Ascending aorta (tissue), 2 donors: ENCODE measurements at regions not wholly inside any gene's neighbourhood (a gene's known extent, or its start where the extent isn't known, plus 50 kb on each side); places are given as distances from the start of the nearest gene placed in this dataset.

Source experiments
- DNase-seq, 2 donors: peaks; one replicate each; pipeline ENCODE4 v3.0.0-alpha.2; 2019; ENCODE audit warnings: low spot score in 2 of 2
- H3K27ac ChIP-seq, 2 donors: fragments of 200-600 bp; sonication (generic); one replicate each; pipeline ENCODE4 v1.5.1; 2016 to 2017; ENCODE audit warnings: mild to moderate bottlenecking in 1 of 2
- H3K27me3 ChIP-seq: fragments of 200-600 bp; sonication (generic); one replicate; pipeline ENCODE4 v1.5.1; 2017
- H3K36me3 ChIP-seq, 2 donors: fragments of 200-600 bp; sonication (generic); one replicate each; pipeline ENCODE4 v1.5.1; 2016
- H3K4me1 ChIP-seq, 2 donors: fragments of 200-600 bp; sonication (generic); one replicate each; pipeline ENCODE4 v1.5.1; 2016 to 2017; ENCODE audit warnings: mild to moderate bottlenecking in 1 of 2
- H3K4me3 ChIP-seq, 2 donors: fragments of 200-600 bp; sonication (generic); one replicate each; pipeline ENCODE4 v1.5.1; 2016 to 2017; ENCODE audit warnings: mild to moderate bottlenecking in 1 of 2
- H3K9me3 ChIP-seq, 2 donors: fragments of 200-600 bp; sonication (generic); one replicate each; pipeline ENCODE4 v1.5.1; 2016
- intact Hi-C: fragments of 100-400 bp; cut with DNase I; formaldehyde crosslinking; loops from one replicate; pipeline ENCODE4 v1.15.1; 2023
- TF ChIP-seq, protein P1 (sequence below), 3 experiments: fragments of 200-600 bp in 2 of 3; fragments of 450-650 bp in 1 of 3; sonication (generic) in 2 of 3; IDR thresholded peaks; one replicate each; pipeline ENCODE4 v1.5.1; 2016 to 2019; ENCODE audit warnings: antibody characterized with exemption in 3 of 3, mild to moderate bottlenecking in 1 of 3, moderate library complexity in 1 of 3

DNA sequence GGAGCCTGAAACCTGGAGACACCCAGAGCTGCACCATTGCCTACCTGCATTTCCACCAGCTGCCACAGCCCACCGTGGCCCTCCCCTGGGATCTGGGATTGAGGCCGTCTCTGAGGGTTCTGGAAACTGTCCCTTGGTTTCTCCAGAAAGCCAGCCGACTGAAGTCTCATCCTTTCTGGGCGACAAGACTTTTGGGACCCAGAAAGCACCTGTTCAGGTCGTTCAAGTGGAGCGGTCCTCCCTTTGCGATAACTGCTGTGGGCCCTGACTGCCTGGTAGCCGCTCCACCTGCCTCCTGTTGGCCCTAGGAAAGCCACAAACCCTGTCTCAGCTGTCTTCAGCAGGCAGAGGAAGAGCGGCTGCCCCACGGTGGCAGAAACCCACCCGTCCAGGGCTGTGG, 346.0 kb upstream of the MKI67 start:
- TF ChIP-seq, protein P1, sequence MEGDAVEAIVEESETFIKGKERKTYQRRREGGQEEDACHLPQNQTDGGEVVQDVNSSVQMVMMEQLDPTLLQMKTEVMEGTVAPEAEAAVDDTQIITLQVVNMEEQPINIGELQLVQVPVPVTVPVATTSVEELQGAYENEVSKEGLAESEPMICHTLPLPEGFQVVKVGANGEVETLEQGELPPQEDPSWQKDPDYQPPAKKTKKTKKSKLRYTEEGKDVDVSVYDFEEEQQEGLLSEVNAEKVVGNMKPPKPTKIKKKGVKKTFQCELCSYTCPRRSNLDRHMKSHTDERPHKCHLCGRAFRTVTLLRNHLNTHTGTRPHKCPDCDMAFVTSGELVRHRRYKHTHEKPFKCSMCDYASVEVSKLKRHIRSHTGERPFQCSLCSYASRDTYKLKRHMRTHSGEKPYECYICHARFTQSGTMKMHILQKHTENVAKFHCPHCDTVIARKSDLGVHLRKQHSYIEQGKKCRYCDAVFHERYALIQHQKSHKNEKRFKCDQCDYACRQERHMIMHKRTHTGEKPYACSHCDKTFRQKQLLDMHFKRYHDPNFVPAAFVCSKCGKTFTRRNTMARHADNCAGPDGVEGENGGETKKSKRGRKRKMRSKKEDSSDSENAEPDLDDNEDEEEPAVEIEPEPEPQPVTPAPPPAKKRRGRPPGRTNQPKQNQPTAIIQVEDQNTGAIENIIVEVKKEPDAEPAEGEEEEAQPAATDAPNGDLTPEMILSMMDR (IDR thresholded peaks at IDR 0.05), result no peak

DNA sequence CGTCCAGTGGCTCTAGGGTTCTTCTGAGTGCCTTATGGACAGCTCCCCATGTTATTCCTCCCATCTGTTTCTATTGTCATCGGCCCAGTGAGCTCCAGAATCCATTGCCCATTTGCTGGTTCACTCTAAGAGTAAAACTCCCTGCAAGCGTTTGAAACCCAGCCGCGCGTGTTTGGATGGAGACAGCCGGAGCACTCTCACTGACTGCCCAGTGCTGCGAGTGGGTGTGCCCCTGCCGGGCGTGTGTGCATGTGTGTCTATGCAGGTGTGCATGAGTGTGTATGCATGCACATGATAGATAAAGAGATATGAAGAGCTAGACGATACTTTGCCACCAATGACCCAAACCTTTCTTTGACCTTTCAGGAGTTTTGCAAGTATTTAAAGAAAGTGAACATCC, 347.2 kb upstream of the MKI67 start:
- Histone ChIP-seq H3K9me3 (no peaks in the 10 kb centered on the region), H3K4me1 (no peaks in the 10 kb centered on the region), H3K27ac (no peak overlapping the region), H3K27me3 (no peaks in the 10 kb centered on the region), H3K36me3 (no peaks in the 10 kb centered on the region), H3K4me3 (no peak overlapping the region)
- intact Hi-C loops, result no loop called here
- no peak for DNase-seq
- TF ChIP-seq, protein P1 (IDR thresholded peaks at IDR 0.05), result no peak

More for the DNA sequence above, 346.0 kb upstream of the MKI67 start:
- Histone ChIP-seq H3K9me3 (no peaks in the 10 kb centered on the region), H3K4me1 (no peaks in the 10 kb centered on the region), H3K27me3 (no peaks in the 10 kb centered on the region), H3K36me3 (no peaks in the 10 kb centered on the region), H3K4me3 (no peak overlapping the region), H3K27ac (no peak overlapping the region)
- no peak for DNase-seq
- intact Hi-C loops, result no loop called here

DNA sequence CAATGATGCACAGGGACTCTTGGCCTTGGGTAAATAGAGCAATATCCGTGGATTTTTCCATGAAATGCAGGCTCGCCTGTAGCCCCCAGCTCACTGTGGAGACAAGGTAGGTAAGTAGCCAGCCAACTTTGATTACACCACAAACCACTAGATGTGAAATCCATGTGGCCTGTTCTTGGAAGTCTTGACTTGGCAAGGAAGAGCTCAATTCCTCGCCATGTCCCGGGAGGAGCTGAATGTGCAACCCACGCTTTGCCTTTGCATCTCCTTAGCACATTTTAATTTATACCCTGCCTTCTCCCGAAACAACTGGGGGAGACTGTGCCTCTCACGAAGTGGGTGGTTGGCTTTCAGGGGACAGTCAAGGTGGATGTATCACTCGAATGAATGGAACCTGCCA, 347.7 kb upstream of the MKI67 start:
- intact Hi-C loops, result no loop called here
- DNase-seq, result no peak
- H3K9me3 ChIP-seq, result no peaks in the 10 kb centered on the region
- H3K4me3 ChIP-seq, result no peak overlapping the region
- TF ChIP-seq, protein P1 (IDR thresholded peaks at IDR 0.05), result no peak
- H3K36me3 ChIP-seq, result no peaks in the 10 kb centered on the region
- no peaks in the 10 kb centered on the region for H3K4me1 ChIP-seq
- no peaks in the 10 kb centered on the region for H3K27me3 ChIP-seq
- no peak overlapping the region for H3K27ac ChIP-seq

DNA sequence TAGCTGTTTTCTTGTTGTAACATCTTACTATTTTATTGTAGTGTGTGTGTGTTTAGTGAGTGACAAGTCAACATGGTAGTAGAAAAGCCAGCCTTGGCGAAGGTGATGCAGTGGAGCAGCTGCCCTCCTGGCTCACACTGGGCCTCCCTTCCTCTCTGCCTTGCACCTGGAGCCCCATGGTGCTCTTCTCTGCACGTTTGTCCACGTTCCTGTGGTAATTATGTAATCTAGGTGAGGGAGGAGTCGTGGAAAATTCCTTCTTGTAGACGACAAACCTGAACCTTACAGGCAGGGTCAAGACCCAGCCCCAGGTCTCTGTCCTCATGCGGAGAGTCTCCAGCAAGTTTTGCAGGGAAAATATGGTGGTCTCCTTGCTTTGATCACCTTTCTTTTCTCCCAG, 348.3 kb upstream of the MKI67 start:
- no peaks in the 10 kb centered on the region for H3K27me3 ChIP-seq
- DNase-seq, result no peak
- H3K4me1 ChIP-seq, result no peaks in the 10 kb centered on the region
- TF ChIP-seq, protein P1 (IDR thresholded peaks at IDR 0.05), result no peak
- H3K36me3 ChIP-seq, result no peaks in the 10 kb centered on the region
- no peaks in the 10 kb centered on the region for H3K9me3 ChIP-seq
- intact Hi-C loops, result no loop called here
- no peak overlapping the region for H3K27ac ChIP-seq
- no peak overlapping the region for H3K4me3 ChIP-seq

DNA sequence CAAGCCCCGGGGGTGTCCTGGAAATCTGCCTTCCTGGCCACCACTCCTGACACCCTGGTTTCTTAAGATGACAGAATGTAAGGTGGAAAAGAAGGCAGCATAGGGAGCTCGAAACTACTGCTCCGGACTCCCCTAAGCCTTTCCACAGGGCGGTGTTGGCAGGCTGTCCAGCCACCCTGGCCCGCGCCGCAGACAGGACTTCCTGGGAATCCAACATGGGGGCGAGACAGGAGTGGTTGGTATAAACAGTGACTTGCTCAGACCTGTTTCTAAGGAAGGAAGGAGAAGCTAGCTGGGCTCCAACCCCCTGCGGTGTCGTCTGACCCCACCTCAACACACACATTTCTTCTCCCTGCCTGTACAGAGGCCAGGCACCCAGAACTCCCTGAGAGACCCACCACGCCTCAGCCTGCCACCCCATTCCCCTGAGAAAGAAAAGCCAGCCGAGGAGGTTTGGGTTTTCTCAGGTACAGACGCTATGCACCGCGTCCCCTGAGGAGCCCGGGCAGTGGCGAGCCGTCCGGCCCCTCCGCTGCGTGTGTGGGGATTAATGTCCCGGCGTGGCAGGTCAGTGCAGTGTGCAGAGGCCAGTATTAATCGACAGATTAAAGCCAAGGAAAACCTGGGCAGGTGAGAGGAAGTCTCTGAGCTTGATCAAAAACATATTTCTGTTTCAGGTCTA, 349.6 kb upstream of the MKI67 start:
- no peak for DNase-seq
- Histone ChIP-seq H3K9me3 (no peaks in the 10 kb centered on the region), H3K4me3 (no peak overlapping the region), H3K27me3 (no peaks in the 10 kb centered on the region), H3K27ac (no peak overlapping the region), H3K36me3 (no peaks in the 10 kb centered on the region), H3K4me1 (no peaks in the 10 kb centered on the region)
- intact Hi-C loops, result no loop called here
- TF ChIP-seq, protein P1 (IDR thresholded peaks at IDR 0.05), result no peak

DNA sequence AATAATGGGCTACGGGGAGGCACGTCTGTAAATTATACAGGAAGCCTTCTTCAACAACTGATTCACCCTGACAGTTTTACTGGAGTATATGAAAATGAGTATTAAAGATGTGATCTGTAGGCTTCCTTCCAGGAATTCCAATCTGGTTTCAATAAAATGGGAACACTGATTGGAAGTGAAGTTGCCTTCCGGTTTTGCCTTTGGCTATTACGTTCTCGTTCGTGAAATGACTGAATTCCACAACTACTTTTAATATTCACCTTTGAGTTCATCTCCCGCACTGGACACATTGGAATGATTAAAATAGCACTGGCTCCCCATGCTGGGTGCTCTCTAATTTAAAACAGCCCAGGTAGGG, 350.1 kb upstream of the MKI67 start:
- no peak for DNase-seq
- TF ChIP-seq, protein P1 (IDR thresholded peaks at IDR 0.05), result no peak
- Histone ChIP-seq H3K9me3 (no peaks in the 10 kb centered on the region), H3K4me1 (no peaks in the 10 kb centered on the region), H3K27ac (no peak overlapping the region), H3K4me3 (no peak overlapping the region), H3K36me3 (no peaks in the 10 kb centered on the region), H3K27me3 (no peaks in the 10 kb centered on the region)
- intact Hi-C loops, result no loop called here
